Thyroid gland (tissue), 4 donors: ENCODE measurements at regions not wholly inside any gene's neighbourhood (a gene's known extent, or its start where the extent isn't known, plus 50 kb on each side); places are given as distances from the start of the nearest gene placed in this dataset.

Experiments used
- POLR2A ChIP-seq, 2 donors: fragments of 450-650 bp; IDR thresholded peaks; one replicate each; pipeline ENCODE4 v1.6.1; 2017; ENCODE audit warnings: antibody characterized with exemption in 2 of 2, mild to moderate bottlenecking in 2 of 2, moderate library complexity in 1 of 2
- TF ChIP-seq, protein P1 (sequence below), 6 experiments: fragments of 200-600 bp in 3 of 6; fragments of 450-650 bp in 3 of 6; sonication (generic) in 3 of 6; IDR thresholded peaks; one replicate each; pipeline ENCODE4 v1.5.1; 2016 to 2019; ENCODE audit warnings: antibody characterized with exemption in 6 of 6, mild to moderate bottlenecking in 2 of 6, inconsistent platforms in 1 of 6, moderate library complexity in 1 of 6

DNA sequence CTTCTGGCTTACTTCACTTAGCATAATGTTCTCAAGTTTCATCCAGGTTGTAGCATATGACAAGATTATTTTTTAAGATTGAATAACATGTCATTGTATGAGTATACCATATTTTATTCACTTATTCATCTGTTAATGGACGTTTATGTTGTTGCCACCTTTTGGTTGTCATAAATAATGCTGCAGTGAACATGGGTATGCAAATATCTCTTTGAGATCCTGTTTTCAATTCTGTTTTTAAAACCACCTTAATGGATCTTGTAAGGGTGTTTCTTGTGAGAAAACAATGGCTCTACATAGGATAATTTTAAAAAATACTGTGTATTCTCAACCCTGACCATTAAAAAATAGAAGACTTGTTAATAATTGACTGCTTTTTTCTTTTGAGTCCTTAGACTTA is 290.7 kb upstream of the TMEM229A start:
- TF ChIP-seq, protein P1, sequence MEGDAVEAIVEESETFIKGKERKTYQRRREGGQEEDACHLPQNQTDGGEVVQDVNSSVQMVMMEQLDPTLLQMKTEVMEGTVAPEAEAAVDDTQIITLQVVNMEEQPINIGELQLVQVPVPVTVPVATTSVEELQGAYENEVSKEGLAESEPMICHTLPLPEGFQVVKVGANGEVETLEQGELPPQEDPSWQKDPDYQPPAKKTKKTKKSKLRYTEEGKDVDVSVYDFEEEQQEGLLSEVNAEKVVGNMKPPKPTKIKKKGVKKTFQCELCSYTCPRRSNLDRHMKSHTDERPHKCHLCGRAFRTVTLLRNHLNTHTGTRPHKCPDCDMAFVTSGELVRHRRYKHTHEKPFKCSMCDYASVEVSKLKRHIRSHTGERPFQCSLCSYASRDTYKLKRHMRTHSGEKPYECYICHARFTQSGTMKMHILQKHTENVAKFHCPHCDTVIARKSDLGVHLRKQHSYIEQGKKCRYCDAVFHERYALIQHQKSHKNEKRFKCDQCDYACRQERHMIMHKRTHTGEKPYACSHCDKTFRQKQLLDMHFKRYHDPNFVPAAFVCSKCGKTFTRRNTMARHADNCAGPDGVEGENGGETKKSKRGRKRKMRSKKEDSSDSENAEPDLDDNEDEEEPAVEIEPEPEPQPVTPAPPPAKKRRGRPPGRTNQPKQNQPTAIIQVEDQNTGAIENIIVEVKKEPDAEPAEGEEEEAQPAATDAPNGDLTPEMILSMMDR (IDR thresholded peaks at IDR 0.05) = no peak
- no peak for TF ChIP-seq POLR2A (IDR thresholded peaks at IDR 0.05)
